ENCODE measurements at regions not wholly inside any gene's neighbourhood (a gene's known extent, or its start where the extent isn't known, plus 50 kb on each side); places are given as distances from the start of the nearest gene placed in this dataset.

DNA sequence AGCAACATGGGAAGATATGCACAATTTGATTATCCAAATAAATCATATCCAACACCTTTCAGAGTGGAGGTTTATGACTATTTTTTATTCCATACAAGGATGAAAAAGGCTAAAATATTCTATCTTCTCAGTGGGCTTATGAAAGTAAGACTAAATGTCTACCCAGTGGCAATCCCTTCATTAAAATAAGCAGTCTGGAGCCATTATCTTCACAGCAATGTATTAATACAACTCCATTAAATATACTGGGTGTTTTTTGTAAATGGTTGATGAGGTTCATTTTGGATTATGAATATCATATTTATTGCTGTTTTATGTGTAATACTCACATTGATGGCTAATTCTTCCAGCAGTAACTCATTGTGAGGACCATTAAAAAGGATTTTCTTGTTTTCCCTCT is 352.7 kb upstream of the SOX11 start:
- DNase-seq (ENCODE audit: low read depth, low spot score) (no peak), ATAC-seq (no peak)
- TF ChIP-seq SRF (IDR thresholded peaks at IDR 0.05; ENCODE audit: low read depth): no peak
- no peak for TF ChIP-seq TCF7L2 (IDR thresholded peaks at IDR 0.05; ENCODE audit: borderline replicate concordance, extremely low read depth, insufficient read depth, insufficient read length)
- no peak for TF ChIP-seq FOSL1 (IDR thresholded peaks at IDR 0.05; ENCODE audit: low read depth)
- TF ChIP-seq, protein P1, sequence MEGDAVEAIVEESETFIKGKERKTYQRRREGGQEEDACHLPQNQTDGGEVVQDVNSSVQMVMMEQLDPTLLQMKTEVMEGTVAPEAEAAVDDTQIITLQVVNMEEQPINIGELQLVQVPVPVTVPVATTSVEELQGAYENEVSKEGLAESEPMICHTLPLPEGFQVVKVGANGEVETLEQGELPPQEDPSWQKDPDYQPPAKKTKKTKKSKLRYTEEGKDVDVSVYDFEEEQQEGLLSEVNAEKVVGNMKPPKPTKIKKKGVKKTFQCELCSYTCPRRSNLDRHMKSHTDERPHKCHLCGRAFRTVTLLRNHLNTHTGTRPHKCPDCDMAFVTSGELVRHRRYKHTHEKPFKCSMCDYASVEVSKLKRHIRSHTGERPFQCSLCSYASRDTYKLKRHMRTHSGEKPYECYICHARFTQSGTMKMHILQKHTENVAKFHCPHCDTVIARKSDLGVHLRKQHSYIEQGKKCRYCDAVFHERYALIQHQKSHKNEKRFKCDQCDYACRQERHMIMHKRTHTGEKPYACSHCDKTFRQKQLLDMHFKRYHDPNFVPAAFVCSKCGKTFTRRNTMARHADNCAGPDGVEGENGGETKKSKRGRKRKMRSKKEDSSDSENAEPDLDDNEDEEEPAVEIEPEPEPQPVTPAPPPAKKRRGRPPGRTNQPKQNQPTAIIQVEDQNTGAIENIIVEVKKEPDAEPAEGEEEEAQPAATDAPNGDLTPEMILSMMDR (IDR thresholded peaks at IDR 0.05 in 2 of 3, conservative IDR thresholded peaks at IDR 0.05 in 1 of 3; ENCODE audit: borderline replicate concordance in 1 of 3, insufficient read depth in 1 of 3, low read depth in 2 of 3, low read length in 2 of 3): no peak
- TF ChIP-seq JUND (IDR thresholded peaks at IDR 0.05): no peak
- TF ChIP-seq RAD21 (IDR thresholded peaks at IDR 0.05; ENCODE audit: low read depth): no peak
- no peak for TF ChIP-seq ZNF274 (IDR thresholded peaks at IDR 0.05; ENCODE audit: low read depth, low read length)
- no peak for TF ChIP-seq ZFX (IDR thresholded peaks at IDR 0.05)
- no peak for TF ChIP-seq YY1 (IDR thresholded peaks at IDR 0.05; ENCODE audit: extremely low read depth, insufficient replicate concordance, low read depth, low read length)
- TF ChIP-seq, protein P2, sequence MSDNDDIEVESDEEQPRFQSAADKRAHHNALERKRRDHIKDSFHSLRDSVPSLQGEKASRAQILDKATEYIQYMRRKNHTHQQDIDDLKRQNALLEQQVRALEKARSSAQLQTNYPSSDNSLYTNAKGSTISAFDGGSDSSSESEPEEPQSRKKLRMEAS (IDR thresholded peaks at IDR 0.05): no peak
- no peak for TF ChIP-seq SIN3A (IDR thresholded peaks at IDR 0.05; ENCODE audit: low read depth)
- no peak for TF ChIP-seq EZH2phosphoT487 (IDR thresholded peaks at IDR 0.05; ENCODE audit: borderline replicate concordance)
- no peak for TF ChIP-seq CEBPB (IDR thresholded peaks at IDR 0.05; ENCODE audit: low read depth)
- no peak for TF ChIP-seq CBX3 (IDR thresholded peaks at IDR 0.05; ENCODE audit: low read depth)
- no peak for TF ChIP-seq ELF1 (IDR thresholded peaks at IDR 0.05; ENCODE audit: borderline replicate concordance, low read depth)
- TF ChIP-seq, protein P3, sequence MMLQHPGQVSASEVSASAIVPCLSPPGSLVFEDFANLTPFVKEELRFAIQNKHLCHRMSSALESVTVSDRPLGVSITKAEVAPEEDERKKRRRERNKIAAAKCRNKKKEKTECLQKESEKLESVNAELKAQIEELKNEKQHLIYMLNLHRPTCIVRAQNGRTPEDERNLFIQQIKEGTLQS (IDR thresholded peaks at IDR 0.05): no peak
- TF ChIP-seq EGR1 (IDR thresholded peaks at IDR 0.05; ENCODE audit: low read depth): no peak
- no peak for TF ChIP-seq EZH2 (IDR thresholded peaks at IDR 0.05)
- TF ChIP-seq SP1 (IDR thresholded peaks at IDR 0.05; ENCODE audit: low read depth): no peak
- TF ChIP-seq, protein P4, sequence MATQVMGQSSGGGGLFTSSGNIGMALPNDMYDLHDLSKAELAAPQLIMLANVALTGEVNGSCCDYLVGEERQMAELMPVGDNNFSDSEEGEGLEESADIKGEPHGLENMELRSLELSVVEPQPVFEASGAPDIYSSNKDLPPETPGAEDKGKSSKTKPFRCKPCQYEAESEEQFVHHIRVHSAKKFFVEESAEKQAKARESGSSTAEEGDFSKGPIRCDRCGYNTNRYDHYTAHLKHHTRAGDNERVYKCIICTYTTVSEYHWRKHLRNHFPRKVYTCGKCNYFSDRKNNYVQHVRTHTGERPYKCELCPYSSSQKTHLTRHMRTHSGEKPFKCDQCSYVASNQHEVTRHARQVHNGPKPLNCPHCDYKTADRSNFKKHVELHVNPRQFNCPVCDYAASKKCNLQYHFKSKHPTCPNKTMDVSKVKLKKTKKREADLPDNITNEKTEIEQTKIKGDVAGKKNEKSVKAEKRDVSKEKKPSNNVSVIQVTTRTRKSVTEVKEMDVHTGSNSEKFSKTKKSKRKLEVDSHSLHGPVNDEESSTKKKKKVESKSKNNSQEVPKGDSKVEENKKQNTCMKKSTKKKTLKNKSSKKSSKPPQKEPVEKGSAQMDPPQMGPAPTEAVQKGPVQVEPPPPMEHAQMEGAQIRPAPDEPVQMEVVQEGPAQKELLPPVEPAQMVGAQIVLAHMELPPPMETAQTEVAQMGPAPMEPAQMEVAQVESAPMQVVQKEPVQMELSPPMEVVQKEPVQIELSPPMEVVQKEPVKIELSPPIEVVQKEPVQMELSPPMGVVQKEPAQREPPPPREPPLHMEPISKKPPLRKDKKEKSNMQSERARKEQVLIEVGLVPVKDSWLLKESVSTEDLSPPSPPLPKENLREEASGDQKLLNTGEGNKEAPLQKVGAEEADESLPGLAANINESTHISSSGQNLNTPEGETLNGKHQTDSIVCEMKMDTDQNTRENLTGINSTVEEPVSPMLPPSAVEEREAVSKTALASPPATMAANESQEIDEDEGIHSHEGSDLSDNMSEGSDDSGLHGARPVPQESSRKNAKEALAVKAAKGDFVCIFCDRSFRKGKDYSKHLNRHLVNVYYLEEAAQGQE (IDR thresholded peaks at IDR 0.05; ENCODE audit: low read depth): no peak
- POLR2A ChIA-PET: no interaction called here
- no peak overlapping the region for H3K27ac ChIP-seq (ENCODE audit: low read depth, low read length)
- no peaks in the 10 kb centered on the region for H3K4me1 ChIP-seq (ENCODE audit: control insufficient read depth in 1 of 2, insufficient read depth in 2 of 2, low read length in 2 of 2)
- no peak overlapping the region for H3K4me2 ChIP-seq (ENCODE audit: low read length)
- no peaks in the 10 kb centered on the region for H3K79me2 ChIP-seq (ENCODE audit: insufficient read depth, low read length)
- no peaks in the 10 kb centered on the region for H4K20me1 ChIP-seq (ENCODE audit: insufficient read depth)
- no TSS peak for BruUV-seq (replicated peaks)
- H3K9ac ChIP-seq (ENCODE audit: low read length): no peak overlapping the region
- no peak overlapping the region for H3K4me3 ChIP-seq (replicated peaks in 1 of 2; ENCODE audit: low read depth in 1 of 2, low read length in 2 of 2)
- H3K9me3 ChIP-seq (ENCODE audit: control insufficient read depth in 1 of 2, insufficient read depth in 1 of 2, low read depth in 1 of 2, low read length in 2 of 2): peaks cover 8 to 16% of the 10 kb centered on the region in 2 experiments; a peak in 2 of 4 replicates
- no peaks in the 10 kb centered on the region for H3K9me2 ChIP-seq (ENCODE audit: insufficient read depth)
- RAD21 ChIA-PET (ENCODE audit: low non-redundant PET in 1 of 2, low total read pairs in 2 of 2, uncharacterized antibody in 2 of 2, unreplicated experiment in 2 of 2): no interaction called here
- CTCF ChIA-PET: no interaction called here
- H2AFZ ChIP-seq (ENCODE audit: low read depth, low read length, poor library complexity, severe bottlenecking): no peak overlapping the region
- H3K36me3 ChIP-seq (ENCODE audit: control insufficient read depth in 1 of 2, insufficient read depth in 2 of 2, low read length in 2 of 2): no peaks in the 10 kb centered on the region
- H3K27me3 ChIP-seq (ENCODE audit: insufficient read depth, low read length): no peaks in the 10 kb centered on the region
- intact Hi-C loops (cut with micrococcal nuclease): no loop called here
